AG20443 (cell line): ENCODE measurements at regions not wholly inside any gene's neighbourhood (a gene's known extent, or its start where the extent isn't known, plus 50 kb on each side); places are given as distances from the start of the nearest gene placed in this dataset.
A peak's percentile ranks its signal among the peaks of the same experiment; 100 is the strongest.

Source experiments
- DNase-seq: peaks from one replicate; pipeline ENCODE4 v3.0.0; 2012; ENCODE audit warnings: low spot score, mixed read lengths

- peak; percentile 91 for DNase-seq
Observed at GRCh38 chr21:38984982-38985567, 179.3 kb downstream of the ETS2 start.

GRCh38 chr21:38984568-38984967, 178.8 kb downstream of the ETS2 start:
- DNase-seq: peak; percentile 16

- DNase-seq: no peak
Observed at GRCh38 chr21:38983560-38983959, 177.8 kb downstream of the ETS2 start.

GRCh38 chr21:38982804-38983203, 177.1 kb downstream of the ETS2 start:
- no peak for DNase-seq

- peak; percentile 35 for DNase-seq
Observed at GRCh38 chr21:38982096-38982495, 176.4 kb downstream of the ETS2 start.

GRCh38 chr21:38980416-38981313, 174.9 kb downstream of the ETS2 start:
- no peak for DNase-seq

GRCh38 chr21:38979271-38980121, 173.8 kb downstream of the ETS2 start:
- peak; percentile 42 for DNase-seq

GRCh38 chr21:38976900-38977299, 171.2 kb downstream of the ETS2 start:
- DNase-seq: no peak

GRCh38 chr21:38973552-38973951, 167.8 kb downstream of the ETS2 start:
- no peak for DNase-seq

GRCh38 chr21:38972078-38972477, 166.3 kb downstream of the ETS2 start:
- no peak for DNase-seq

- no peak for DNase-seq
Observed at GRCh38 chr21:38970765-38971164, 165.0 kb downstream of the ETS2 start.

GRCh38 chr21:38968887-38969543, 163.3 kb downstream of the ETS2 start:
- no peak for DNase-seq

GRCh38 chr21:38965910-38966504, 160.3 kb downstream of the ETS2 start:
- no peak for DNase-seq

- DNase-seq: no peak
Observed at GRCh38 chr21:38965241-38965640, 159.5 kb downstream of the ETS2 start.

- DNase-seq: no peak
Observed at GRCh38 chr21:38963006-38963405, 157.3 kb downstream of the ETS2 start.

GRCh38 chr21:38960251-38960650, 154.5 kb downstream of the ETS2 start:
- DNase-seq: no peak

GRCh38 chr21:38959692-38960061, 153.9 kb downstream of the ETS2 start:
- no peak for DNase-seq

- DNase-seq: peak; percentile 71
Observed at GRCh38 chr21:38958940-38959691, 153.4 kb downstream of the ETS2 start.

GRCh38 chr21:38958323-38958705, 152.6 kb downstream of the ETS2 start:
- no peak for DNase-seq

- no peak for DNase-seq
Observed at GRCh38 chr21:38957575-38958322, 152.0 kb downstream of the ETS2 start.
